SH-SY5Y (cell line): ENCODE measurements at regions not wholly inside any gene's neighbourhood (a gene's known extent, or its start where the extent isn't known, plus 50 kb on each side); places are given as distances from the start of the nearest gene placed in this dataset.

Experiments
- GATA2 ChIP-seq: IDR thresholded peaks from 2 replicates; pipeline ENCODE4 v1.6.1; 2011; ENCODE audit warnings: mild to moderate bottlenecking, low read depth, low read length
- GATA3 ChIP-seq: IDR thresholded peaks from 2 replicates; pipeline ENCODE4 v1.6.1; 2011; ENCODE audit warnings: low read depth, mild to moderate bottlenecking, low read length, moderate library complexity

GRCh38 chr4:110953191-110953590 is 330.3 kb upstream of the PITX2 start:
- TF ChIP-seq GATA2 (no peak), GATA3 (no peak)
